ENCODE measurements at regions not wholly inside any gene's neighbourhood (a gene's known extent, or its start where the extent isn't known, plus 50 kb on each side); places are given as distances from the start of the nearest gene placed in this dataset.

DNA sequence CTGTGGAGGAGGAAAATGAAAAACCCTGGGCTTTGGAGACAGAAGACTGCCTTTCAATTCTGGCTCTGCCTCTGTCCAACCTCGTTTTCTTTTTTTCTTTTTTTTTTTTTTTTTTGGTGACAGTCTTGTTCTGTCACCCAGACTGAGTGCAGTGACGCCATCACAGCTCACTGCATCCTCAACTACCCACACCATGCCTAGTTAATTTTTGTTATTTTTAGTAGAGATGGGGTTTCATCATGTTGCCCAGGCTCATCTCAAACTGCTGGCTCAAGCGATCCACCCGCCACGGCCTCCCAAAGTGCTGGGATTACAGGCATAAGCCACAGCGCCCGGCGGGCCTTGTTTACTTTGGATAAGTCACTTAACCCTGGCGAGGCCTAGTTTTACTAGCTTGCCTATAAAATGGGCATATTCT is 66.3 kb upstream of the SLC25A26 start:
- peak overlapping the region; percentile 32 for H3K4me3 ChIP-seq
- no peaks in the 10 kb centered on the region for H3K9me3 ChIP-seq
- H3K4me1 ChIP-seq = no peaks in the 10 kb centered on the region
- ATAC-seq (no peak), DNase-seq (no peak)
- TF ChIP-seq, protein P1, sequence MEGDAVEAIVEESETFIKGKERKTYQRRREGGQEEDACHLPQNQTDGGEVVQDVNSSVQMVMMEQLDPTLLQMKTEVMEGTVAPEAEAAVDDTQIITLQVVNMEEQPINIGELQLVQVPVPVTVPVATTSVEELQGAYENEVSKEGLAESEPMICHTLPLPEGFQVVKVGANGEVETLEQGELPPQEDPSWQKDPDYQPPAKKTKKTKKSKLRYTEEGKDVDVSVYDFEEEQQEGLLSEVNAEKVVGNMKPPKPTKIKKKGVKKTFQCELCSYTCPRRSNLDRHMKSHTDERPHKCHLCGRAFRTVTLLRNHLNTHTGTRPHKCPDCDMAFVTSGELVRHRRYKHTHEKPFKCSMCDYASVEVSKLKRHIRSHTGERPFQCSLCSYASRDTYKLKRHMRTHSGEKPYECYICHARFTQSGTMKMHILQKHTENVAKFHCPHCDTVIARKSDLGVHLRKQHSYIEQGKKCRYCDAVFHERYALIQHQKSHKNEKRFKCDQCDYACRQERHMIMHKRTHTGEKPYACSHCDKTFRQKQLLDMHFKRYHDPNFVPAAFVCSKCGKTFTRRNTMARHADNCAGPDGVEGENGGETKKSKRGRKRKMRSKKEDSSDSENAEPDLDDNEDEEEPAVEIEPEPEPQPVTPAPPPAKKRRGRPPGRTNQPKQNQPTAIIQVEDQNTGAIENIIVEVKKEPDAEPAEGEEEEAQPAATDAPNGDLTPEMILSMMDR (IDR thresholded peaks at IDR 0.05) = no peak
- no peak overlapping the region for H3K27ac ChIP-seq
- intact Hi-C loops (cut with DNase I) = no loop called here
- H3K27me3 ChIP-seq (ENCODE audit: low read depth) = no peaks in the 10 kb centered on the region
- no peaks in the 10 kb centered on the region for H3K36me3 ChIP-seq

DNA sequence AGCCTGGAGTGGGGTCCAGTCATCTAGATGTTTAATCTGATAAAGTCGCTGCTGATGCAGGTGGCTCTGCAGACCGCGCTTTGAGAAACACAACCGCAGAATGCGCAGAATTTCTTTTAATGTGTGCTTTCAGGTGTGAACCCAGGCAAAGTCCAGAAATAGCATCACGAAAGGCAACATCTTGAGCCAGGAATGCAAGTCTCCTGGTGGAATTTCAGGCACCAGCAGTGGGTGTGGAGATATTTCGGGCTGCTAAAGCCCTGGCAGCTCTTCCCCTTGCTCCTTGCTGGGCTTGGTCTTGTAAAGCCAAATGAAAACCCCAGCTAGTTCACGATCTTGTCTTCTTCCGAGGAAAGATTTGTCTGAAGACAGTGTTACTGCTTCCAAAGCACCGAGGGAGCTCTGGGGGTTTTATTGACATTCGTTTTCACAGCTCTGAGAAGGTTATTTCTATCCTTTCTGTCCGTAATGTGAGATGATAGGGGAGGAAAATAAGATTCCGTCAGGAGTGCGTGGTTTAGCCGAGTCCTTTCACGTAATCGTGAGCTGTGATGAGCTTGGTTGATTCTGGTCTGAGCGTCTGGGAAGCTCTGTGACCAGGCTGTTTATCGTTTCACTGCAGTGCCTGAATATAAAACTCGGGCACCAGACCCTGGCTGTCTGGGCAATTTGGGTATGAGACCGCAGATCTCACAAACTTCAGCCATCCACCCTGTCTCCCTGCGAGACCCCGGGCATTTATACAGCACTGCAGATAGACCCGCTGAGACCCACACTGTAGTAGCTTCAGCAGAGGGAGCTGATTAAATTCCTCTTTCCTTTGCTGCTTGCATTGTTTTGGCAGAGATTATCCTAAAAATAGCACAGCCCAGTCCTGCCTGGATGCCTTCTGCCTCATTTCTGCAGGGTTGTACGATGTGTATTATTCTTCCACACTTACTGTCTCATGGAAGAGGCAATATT is 67.0 kb upstream of the SLC25A26 start:
- intact Hi-C loops (cut with DNase I) = no loop called here
- TF ChIP-seq, protein P1 (IDR thresholded peaks at IDR 0.05) = no peak
- Histone ChIP-seq H3K27ac (no peak overlapping the region), H3K36me3 (no peaks in the 10 kb centered on the region), H3K27me3 (ENCODE audit: low read depth) (no peaks in the 10 kb centered on the region), H3K4me1 (no peaks in the 10 kb centered on the region), H3K9me3 (no peaks in the 10 kb centered on the region), H3K4me3 (peak overlapping the region; percentile 32)
- ATAC-seq = peak; percentile 27 to 66
- DNase-seq = no peak

- no peak for ATAC-seq
- Histone ChIP-seq H3K9me3 (no peaks in the 10 kb centered on the region), H3K27me3 (ENCODE audit: low read depth) (no peaks in the 10 kb centered on the region), H3K4me1 (no peaks in the 10 kb centered on the region), H3K4me3 (no peak overlapping the region), H3K36me3 (no peaks in the 10 kb centered on the region), H3K27ac (no peak overlapping the region)
- intact Hi-C loops (cut with DNase I) = no loop called here
- DNase-seq = no peak
- TF ChIP-seq, protein P1 (IDR thresholded peaks at IDR 0.05) = no peak
These were observed 68.5 kb upstream of the SLC25A26 start for GRCh38 chr3:66152336-66152735.

DNA sequence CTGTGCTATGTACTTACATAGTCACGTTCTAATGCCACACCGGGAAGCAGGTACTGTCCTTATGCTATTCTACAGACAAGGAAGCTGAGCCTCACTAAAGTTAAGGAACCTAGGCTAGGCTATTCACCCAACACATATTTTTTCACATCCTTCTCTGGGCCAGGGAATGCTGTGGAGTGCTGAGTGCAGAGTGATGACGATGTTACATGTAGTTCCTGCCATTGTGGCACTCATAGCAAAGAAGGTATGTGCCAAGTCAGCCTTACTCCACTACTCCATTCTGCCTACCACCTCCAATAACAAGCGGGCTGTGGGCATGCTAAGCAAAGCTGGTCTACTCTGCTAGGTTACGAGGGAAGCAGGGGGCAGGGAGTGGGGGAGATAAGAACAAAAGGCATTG is 69.8 kb upstream of the SLC25A26 start:
- TF ChIP-seq, protein P1 (IDR thresholded peaks at IDR 0.05) = no peak
- H3K9me3 ChIP-seq = no peaks in the 10 kb centered on the region
- DNase-seq (no peak), ATAC-seq (no peak)
- intact Hi-C loops (cut with DNase I) = no loop called here
- no peaks in the 10 kb centered on the region for H3K4me1 ChIP-seq
- no peaks in the 10 kb centered on the region for H3K27me3 ChIP-seq (ENCODE audit: low read depth)
- no peaks in the 10 kb centered on the region for H3K36me3 ChIP-seq
- no peak overlapping the region for H3K4me3 ChIP-seq
- no peak overlapping the region for H3K27ac ChIP-seq

DNA sequence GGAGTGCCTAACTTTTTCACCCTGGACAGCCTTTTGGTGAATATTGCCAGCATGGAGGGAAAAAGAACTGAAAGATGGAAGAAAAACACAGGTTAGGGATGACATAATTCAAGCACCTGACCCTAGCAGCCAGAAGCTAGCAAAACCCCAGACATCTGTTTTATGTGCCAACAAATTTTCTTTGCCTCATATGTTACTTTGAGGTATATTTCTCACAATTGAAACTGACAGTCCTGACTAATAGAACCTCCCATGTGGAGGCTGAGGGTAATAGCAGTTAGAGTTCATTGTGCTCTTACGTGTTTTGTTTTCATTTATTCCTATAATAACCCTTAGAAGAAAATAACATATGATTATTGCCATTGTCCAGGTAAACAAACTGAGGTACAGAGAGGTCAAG is 71.5 kb upstream of the SLC25A26 start:
- H3K27me3 ChIP-seq (ENCODE audit: low read depth) = no peaks in the 10 kb centered on the region
- H3K9me3 ChIP-seq = no peaks in the 10 kb centered on the region
- intact Hi-C loops (cut with DNase I) = no loop called here
- ATAC-seq (no peak), DNase-seq (no peak)
- H3K27ac ChIP-seq = no peak overlapping the region
- H3K36me3 ChIP-seq = no peaks in the 10 kb centered on the region
- H3K4me3 ChIP-seq = no peak overlapping the region
- TF ChIP-seq, protein P1 (IDR thresholded peaks at IDR 0.05) = no peak
- H3K4me1 ChIP-seq = no peaks in the 10 kb centered on the region

Measured in lower lobe of right lung (tissue), 2 donors.